ENCODE measurements at regions not wholly inside any gene's neighbourhood (a gene's known extent, or its start where the extent isn't known, plus 50 kb on each side); places are given as distances from the start of the nearest gene placed in this dataset.

- DNase-seq (ENCODE audit: low read depth): no peak
- TF ChIP-seq, protein P1, sequence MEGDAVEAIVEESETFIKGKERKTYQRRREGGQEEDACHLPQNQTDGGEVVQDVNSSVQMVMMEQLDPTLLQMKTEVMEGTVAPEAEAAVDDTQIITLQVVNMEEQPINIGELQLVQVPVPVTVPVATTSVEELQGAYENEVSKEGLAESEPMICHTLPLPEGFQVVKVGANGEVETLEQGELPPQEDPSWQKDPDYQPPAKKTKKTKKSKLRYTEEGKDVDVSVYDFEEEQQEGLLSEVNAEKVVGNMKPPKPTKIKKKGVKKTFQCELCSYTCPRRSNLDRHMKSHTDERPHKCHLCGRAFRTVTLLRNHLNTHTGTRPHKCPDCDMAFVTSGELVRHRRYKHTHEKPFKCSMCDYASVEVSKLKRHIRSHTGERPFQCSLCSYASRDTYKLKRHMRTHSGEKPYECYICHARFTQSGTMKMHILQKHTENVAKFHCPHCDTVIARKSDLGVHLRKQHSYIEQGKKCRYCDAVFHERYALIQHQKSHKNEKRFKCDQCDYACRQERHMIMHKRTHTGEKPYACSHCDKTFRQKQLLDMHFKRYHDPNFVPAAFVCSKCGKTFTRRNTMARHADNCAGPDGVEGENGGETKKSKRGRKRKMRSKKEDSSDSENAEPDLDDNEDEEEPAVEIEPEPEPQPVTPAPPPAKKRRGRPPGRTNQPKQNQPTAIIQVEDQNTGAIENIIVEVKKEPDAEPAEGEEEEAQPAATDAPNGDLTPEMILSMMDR (conservative IDR thresholded peaks at IDR 0.05; ENCODE audit: low read depth, low read length): no peak
- no peak overlapping the region for H3K4me3 ChIP-seq (ENCODE audit: low read depth, low read length)
These were observed 542.3 kb downstream of the BCOR start for GRCh38 chrX:39555431-39555830.

- TF ChIP-seq, protein P1 (conservative IDR thresholded peaks at IDR 0.05; ENCODE audit: low read depth, low read length): no peak
- no peak overlapping the region for H3K4me3 ChIP-seq (ENCODE audit: low read depth, low read length)
- no peak for DNase-seq (ENCODE audit: low read depth)
These were observed 541.7 kb downstream of the BCOR start for GRCh38 chrX:39556056-39556455.

DNA sequence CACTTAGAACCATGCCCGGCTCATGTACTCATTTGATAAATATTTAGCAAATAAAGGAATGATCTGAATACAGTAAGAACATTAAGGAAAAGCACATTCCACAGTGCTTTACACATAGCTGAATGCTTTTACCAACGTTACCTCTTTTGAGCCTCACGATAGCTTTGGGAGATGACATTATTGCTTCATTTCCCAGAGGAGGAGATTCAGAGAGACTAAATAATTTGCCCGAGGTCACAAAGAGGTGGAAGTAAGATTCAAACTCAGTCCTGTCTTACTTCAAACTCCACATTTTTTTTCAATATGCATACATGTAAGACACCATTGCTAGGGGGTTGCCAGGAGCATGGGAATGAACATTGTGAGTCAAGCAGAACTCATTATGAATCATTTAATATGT lies 538.5 kb downstream of the BCOR start:
- DNase-seq (ENCODE audit: low read depth): peak; percentile 2
- H3K4me3 ChIP-seq (ENCODE audit: low read depth, low read length): no peak overlapping the region
- TF ChIP-seq, protein P1 (conservative IDR thresholded peaks at IDR 0.05; ENCODE audit: low read depth, low read length): no peak

GRCh38 chrX:39560271-39560670 lies 537.5 kb downstream of the BCOR start:
- TF ChIP-seq, protein P1 (conservative IDR thresholded peaks at IDR 0.05; ENCODE audit: low read depth, low read length): no peak
- H3K4me3 ChIP-seq (ENCODE audit: low read depth, low read length): no peak overlapping the region
- DNase-seq (ENCODE audit: low read depth): no peak

DNA sequence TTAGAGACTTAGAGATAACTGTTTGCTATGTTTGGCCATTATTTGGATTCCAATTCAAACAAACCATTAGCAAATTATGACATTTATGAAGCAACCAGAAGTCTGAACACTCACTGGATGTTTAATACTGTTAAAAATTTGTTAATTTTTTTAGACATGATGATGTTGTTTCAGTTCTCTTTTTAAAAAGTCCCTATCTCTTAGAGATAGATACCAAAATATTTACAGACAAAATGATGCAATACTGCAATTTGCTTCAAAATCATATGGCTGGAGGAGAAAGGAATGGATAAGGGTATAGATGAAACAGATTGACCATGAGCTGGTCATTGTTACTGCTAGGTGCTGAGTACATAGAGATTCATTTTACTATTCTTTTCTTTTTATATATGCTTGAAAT lies 534.6 kb downstream of the BCOR start:
- no peak for DNase-seq (ENCODE audit: low read depth)
- no peak overlapping the region for H3K4me3 ChIP-seq (ENCODE audit: low read depth, low read length)
- TF ChIP-seq, protein P1 (conservative IDR thresholded peaks at IDR 0.05; ENCODE audit: low read depth, low read length): no peak

DNA sequence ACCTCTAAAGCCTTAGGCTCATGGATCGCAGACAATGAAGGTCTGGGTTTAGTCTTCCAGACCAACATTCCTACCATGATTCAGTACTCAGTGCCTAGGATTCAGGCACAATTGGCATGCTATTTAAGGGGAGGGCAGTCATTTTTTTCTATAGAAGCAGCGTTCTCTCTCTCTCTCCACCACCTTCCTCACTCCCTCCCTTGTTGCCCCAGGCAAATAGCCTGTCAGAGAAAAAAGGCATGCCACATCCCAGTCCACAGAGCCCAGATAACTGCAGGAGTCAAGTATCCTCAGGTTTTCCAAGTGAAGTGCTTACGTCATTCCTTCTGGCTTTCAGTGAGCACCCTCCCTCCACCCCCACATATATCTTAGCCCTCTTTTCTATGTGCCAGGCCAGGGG lies 533.0 kb downstream of the BCOR start:
- TF ChIP-seq, protein P1 (conservative IDR thresholded peaks at IDR 0.05; ENCODE audit: low read depth, low read length): no peak
- no peak overlapping the region for H3K4me3 ChIP-seq (ENCODE audit: low read depth, low read length)
- DNase-seq (ENCODE audit: low read depth): no peak

- H3K4me3 ChIP-seq (ENCODE audit: low read depth, low read length): no peak overlapping the region
- no peak for DNase-seq (ENCODE audit: low read depth)
- TF ChIP-seq, protein P1 (conservative IDR thresholded peaks at IDR 0.05; ENCODE audit: low read depth, low read length): no peak
These were observed 523.6 kb downstream of the BCOR start for GRCh38 chrX:39574178-39574577.

All from choroid plexus epithelial cell (primary cell).